Liver (tissue), 8 donors: ENCODE measurements at regions not wholly inside any gene's neighbourhood (a gene's known extent, or its start where the extent isn't known, plus 50 kb on each side); places are given as distances from the start of the nearest gene placed in this dataset.

Source experiments
- DNase-seq: peaks from one replicate; pipeline ENCODE4 v3.0.0-alpha.2; 2017; ENCODE audit warnings: low spot score
- H3K27ac ChIP-seq, 2 donors: one replicate each; pipeline ENCODE4 v1.7.0; 2013; ENCODE audit warnings: inconsistent platforms in 2 of 2, low read length in 2 of 2, control low read depth in 1 of 2, low read depth in 1 of 2, mild to moderate bottlenecking in 1 of 2
- H3K27me3 ChIP-seq, 4 donors: one replicate each; pipeline versions ENCODE4 v1.6.1 to v1.7.0; 2013; ENCODE audit warnings: low read length in 3 of 4, inconsistent platforms in 1 of 4, mild to moderate bottlenecking in 1 of 4, moderate library complexity in 1 of 4; ENCODE audit not compliant: control insufficient read depth in 4 of 4, insufficient read depth in 4 of 4
- H3K36me3 ChIP-seq, 4 donors: one replicate each; pipeline versions ENCODE4 v1.6.1 to v1.7.0; 2013; ENCODE audit warnings: low read length in 3 of 4, mild to moderate bottlenecking in 3 of 4, low read depth in 1 of 4, moderate library complexity in 1 of 4; ENCODE audit not compliant: control insufficient read depth in 4 of 4, insufficient read depth in 3 of 4
- H3K4me1 ChIP-seq, 4 donors: one replicate each; pipeline versions ENCODE4 v1.6.1 to v1.7.0; 2013; ENCODE audit warnings: low read length in 3 of 4, mild to moderate bottlenecking in 3 of 4, moderate library complexity in 1 of 4; ENCODE audit not compliant: control insufficient read depth in 4 of 4, insufficient read depth in 4 of 4
- H3K4me3 ChIP-seq, 3 donors: one replicate each; pipeline versions ENCODE4 v1.6.1 to v1.7.0; 2013; ENCODE audit warnings: low read length in 3 of 3, control low read depth in 1 of 3, low read depth in 1 of 3, mild to moderate bottlenecking in 1 of 3
- H3K9ac ChIP-seq, 2 donors: one replicate each; pipeline ENCODE4 v1.7.0; 2013; ENCODE audit warnings: low read length in 2 of 2, mild to moderate bottlenecking in 2 of 2, moderate library complexity in 2 of 2, control low read depth in 1 of 2, low read depth in 1 of 2
- H3K9me3 ChIP-seq, 4 donors: one replicate each; pipeline versions ENCODE4 v1.6.1 to v1.7.0; 2013; ENCODE audit warnings: low read length in 3 of 4; ENCODE audit not compliant: control insufficient read depth in 4 of 4
- ATF3 ChIP-seq: IDR thresholded peaks from 2 replicates; pipeline ENCODE4 v1.6.1; 2016; ENCODE audit warnings: antibody characterized with exemption
- EGR1 ChIP-seq, 2 donors: IDR thresholded peaks; 2 replicates each; pipeline ENCODE4 v1.6.1; 2016 to 2018; ENCODE audit warnings: antibody characterized with exemption in 2 of 2, low read depth in 2 of 2
- FOXA1 ChIP-seq: IDR thresholded peaks from 2 replicates; pipeline ENCODE4 v1.6.1; 2016; ENCODE audit warnings: antibody characterized with exemption
- FOXA2 ChIP-seq: IDR thresholded peaks from 2 replicates; pipeline ENCODE4 v1.6.1; 2016; ENCODE audit warnings: antibody characterized with exemption
- GABPA ChIP-seq, 2 donors: IDR thresholded peaks in 1 of 2; conservative IDR thresholded peaks in 1 of 2; 2 replicates each; pipeline ENCODE4 v1.6.1; 2016; ENCODE audit warnings: antibody characterized with exemption in 2 of 2, mild to moderate bottlenecking in 1 of 2, moderate library complexity in 1 of 2
- HNF4A ChIP-seq, 2 donors: conservative IDR thresholded peaks; 2 replicates each; pipeline ENCODE4 v1.6.1; 2016; ENCODE audit warnings: antibody characterized with exemption in 2 of 2, mild to moderate bottlenecking in 2 of 2
- HNF4G ChIP-seq: IDR thresholded peaks from 2 replicates; pipeline ENCODE4 v1.6.1; 2016; ENCODE audit warnings: antibody characterized with exemption
- JUND ChIP-seq, 2 donors: IDR thresholded peaks; 2 replicates each; pipeline ENCODE4 v1.6.1; 2016; ENCODE audit warnings: antibody characterized with exemption in 2 of 2
- NR2F2 ChIP-seq: IDR thresholded peaks from 2 replicates; pipeline ENCODE4 v1.6.1; 2016; ENCODE audit warnings: antibody characterized with exemption
- RAD21 ChIP-seq, 2 donors: IDR thresholded peaks; 2 replicates each; pipeline ENCODE4 v1.6.1; 2016; ENCODE audit warnings: antibody characterized with exemption in 2 of 2, mild to moderate bottlenecking in 2 of 2
- REST ChIP-seq: IDR thresholded peaks from 2 replicates; pipeline ENCODE4 v1.6.1; 2016; ENCODE audit warnings: antibody characterized with exemption, mild to moderate bottlenecking
- RXRA ChIP-seq, 2 donors: IDR thresholded peaks; 2 replicates each; pipeline ENCODE4 v1.6.1; 2017 to 2018; ENCODE audit warnings: antibody characterized with exemption in 2 of 2, mild to moderate bottlenecking in 1 of 2
- SP1 ChIP-seq: IDR thresholded peaks from 2 replicates; pipeline ENCODE4 v1.6.1; 2018; ENCODE audit warnings: antibody characterized with exemption, mild to moderate bottlenecking
- YY1 ChIP-seq: IDR thresholded peaks from 2 replicates; pipeline ENCODE4 v1.6.1; 2016; ENCODE audit warnings: antibody characterized with exemption, mild to moderate bottlenecking
- WGBS: extraction: QIAGEN DNeasy Blood & Tissue Kit; methylation state at CpG from one replicate; pipeline ENCODE4 v1.1.7; 2013; 5-methylcytosine and 5-hydroxymethylcytosine counted together
- TF ChIP-seq, protein P1 (sequence below): fragments of 150-350 bp; IDR thresholded peaks from 2 replicates; pipeline ENCODE4 v1.5.1; 2017; ENCODE audit warnings: improper control_type of control experiment, low read depth, low read length; ENCODE audit not compliant: missing input control
- TF ChIP-seq, protein P2 (sequence below): IDR thresholded peaks from 2 replicates; pipeline ENCODE4 v1.6.1; 2016; ENCODE audit warnings: antibody characterized with exemption
- donor health status: healthy.
- donor health status: healthy.
- donor health status: healthy.
- donor health status: healthy.
- donor health status: healthy.

- no peak overlapping the region for H3K27ac ChIP-seq
- TF ChIP-seq EGR1 (IDR thresholded peaks at IDR 0.05; ENCODE audit: low read depth in 2 of 2) (no peak), HNF4A (conservative IDR thresholded peaks at IDR 0.05) (no peak)
- no peaks in the 10 kb centered on the region for H3K36me3 ChIP-seq
- no peak overlapping the region for H3K4me3 ChIP-seq
- H3K9me3 ChIP-seq = no peaks in the 10 kb centered on the region
- peaks cover 0 to 2% (median 0%) of the 10 kb centered on the region in 4 donors for H3K27me3 ChIP-seq
- no peak overlapping the region for H3K9ac ChIP-seq
- 60% methylated on average over 6 of the region's 6 CpGs for WGBS
- H3K4me1 ChIP-seq = no peaks in the 10 kb centered on the region
- DNase-seq = no peak
Measured at GRCh38 chr18:71336576-71337210, 1047.8 kb downstream of the SOCS6 start.

DNA sequence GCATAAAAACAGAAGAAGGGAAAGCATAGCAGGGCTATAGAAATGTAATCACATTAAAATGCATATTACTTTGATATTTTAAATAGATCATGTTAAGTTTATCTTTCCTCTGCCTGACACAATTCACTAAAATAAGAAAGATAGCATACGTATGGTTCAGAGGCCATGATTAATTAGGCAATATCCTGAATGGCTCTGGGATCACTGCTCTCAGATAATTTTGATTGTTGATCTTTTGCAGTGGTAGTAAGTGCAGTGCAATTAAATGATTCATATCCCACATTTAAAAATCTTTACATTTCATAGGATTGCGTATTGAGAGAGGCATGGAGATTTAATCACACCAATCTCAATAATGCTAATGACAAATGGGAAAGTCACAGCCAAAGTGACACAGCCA lies 1040.7 kb downstream of the SOCS6 start:
- DNase-seq = no peak
- H3K9ac ChIP-seq = no peak overlapping the region
- no peaks in the 10 kb centered on the region for H3K36me3 ChIP-seq
- WGBS = 79% methylated on average over 2 of the region's 2 CpGs
- no peak overlapping the region for H3K27ac ChIP-seq
- no peak overlapping the region for H3K4me3 ChIP-seq
- H3K4me1 ChIP-seq = no peaks in the 10 kb centered on the region
- no peaks in the 10 kb centered on the region for H3K27me3 ChIP-seq
- H3K9me3 ChIP-seq = no peaks in the 10 kb centered on the region
- TF ChIP-seq HNF4G (no peak), JUND (IDR thresholded peaks at IDR 0.05) (no peak), FOXA1 (no peak), FOXA2 (no peak), REST (no peak), RXRA (IDR thresholded peaks at IDR 0.05) (no peak), SP1 (no peak), YY1 (no peak), EGR1 (IDR thresholded peaks at IDR 0.05; ENCODE audit: low read depth in 2 of 2) (no peak), GABPA (IDR thresholded peaks at IDR 0.05 in 1 of 2, conservative IDR thresholded peaks at IDR 0.05 in 1 of 2) (no peak), NR2F2 (no peak), ATF3 (no peak), RAD21 (IDR thresholded peaks at IDR 0.05) (no peak)
- TF ChIP-seq, protein P1, sequence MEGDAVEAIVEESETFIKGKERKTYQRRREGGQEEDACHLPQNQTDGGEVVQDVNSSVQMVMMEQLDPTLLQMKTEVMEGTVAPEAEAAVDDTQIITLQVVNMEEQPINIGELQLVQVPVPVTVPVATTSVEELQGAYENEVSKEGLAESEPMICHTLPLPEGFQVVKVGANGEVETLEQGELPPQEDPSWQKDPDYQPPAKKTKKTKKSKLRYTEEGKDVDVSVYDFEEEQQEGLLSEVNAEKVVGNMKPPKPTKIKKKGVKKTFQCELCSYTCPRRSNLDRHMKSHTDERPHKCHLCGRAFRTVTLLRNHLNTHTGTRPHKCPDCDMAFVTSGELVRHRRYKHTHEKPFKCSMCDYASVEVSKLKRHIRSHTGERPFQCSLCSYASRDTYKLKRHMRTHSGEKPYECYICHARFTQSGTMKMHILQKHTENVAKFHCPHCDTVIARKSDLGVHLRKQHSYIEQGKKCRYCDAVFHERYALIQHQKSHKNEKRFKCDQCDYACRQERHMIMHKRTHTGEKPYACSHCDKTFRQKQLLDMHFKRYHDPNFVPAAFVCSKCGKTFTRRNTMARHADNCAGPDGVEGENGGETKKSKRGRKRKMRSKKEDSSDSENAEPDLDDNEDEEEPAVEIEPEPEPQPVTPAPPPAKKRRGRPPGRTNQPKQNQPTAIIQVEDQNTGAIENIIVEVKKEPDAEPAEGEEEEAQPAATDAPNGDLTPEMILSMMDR = no peak
- TF ChIP-seq, protein P2, sequence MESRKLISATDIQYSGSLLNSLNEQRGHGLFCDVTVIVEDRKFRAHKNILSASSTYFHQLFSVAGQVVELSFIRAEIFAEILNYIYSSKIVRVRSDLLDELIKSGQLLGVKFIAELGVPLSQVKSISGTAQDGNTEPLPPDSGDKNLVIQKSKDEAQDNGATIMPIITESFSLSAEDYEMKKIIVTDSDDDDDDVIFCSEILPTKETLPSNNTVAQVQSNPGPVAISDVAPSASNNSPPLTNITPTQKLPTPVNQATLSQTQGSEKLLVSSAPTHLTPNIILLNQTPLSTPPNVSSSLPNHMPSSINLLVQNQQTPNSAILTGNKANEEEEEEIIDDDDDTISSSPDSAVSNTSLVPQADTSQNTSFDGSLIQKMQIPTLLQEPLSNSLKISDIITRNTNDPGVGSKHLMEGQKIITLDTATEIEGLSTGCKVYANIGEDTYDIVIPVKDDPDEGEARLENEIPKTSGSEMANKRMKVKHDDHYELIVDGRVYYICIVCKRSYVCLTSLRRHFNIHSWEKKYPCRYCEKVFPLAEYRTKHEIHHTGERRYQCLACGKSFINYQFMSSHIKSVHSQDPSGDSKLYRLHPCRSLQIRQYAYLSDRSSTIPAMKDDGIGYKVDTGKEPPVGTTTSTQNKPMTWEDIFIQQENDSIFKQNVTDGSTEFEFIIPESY = no peak
